Fibroblast of the aortic adventitia (primary cell): ENCODE measurements at regions not wholly inside any gene's neighbourhood (a gene's known extent, or its start where the extent isn't known, plus 50 kb on each side); places are given as distances from the start of the nearest gene placed in this dataset.

Experiments
- DNase-seq: peaks from one replicate; pipeline ENCODE4 v3.0.0-alpha.2; 2010; ENCODE audit warnings: low read depth
- H3K4me3 ChIP-seq: 2 replicates; pipeline ENCODE4 v1.5.1; 2011; ENCODE audit warnings: low read depth, mild to moderate bottlenecking, control low read depth, low read length, moderate library complexity
- TF ChIP-seq, protein P1 (sequence below): IDR thresholded peaks from 2 replicates; pipeline ENCODE4 v1.5.1; 2011; ENCODE audit warnings: mild to moderate bottlenecking, low read length, control low read depth, inconsistent platforms; ENCODE audit not compliant: insufficient read depth

DNA sequence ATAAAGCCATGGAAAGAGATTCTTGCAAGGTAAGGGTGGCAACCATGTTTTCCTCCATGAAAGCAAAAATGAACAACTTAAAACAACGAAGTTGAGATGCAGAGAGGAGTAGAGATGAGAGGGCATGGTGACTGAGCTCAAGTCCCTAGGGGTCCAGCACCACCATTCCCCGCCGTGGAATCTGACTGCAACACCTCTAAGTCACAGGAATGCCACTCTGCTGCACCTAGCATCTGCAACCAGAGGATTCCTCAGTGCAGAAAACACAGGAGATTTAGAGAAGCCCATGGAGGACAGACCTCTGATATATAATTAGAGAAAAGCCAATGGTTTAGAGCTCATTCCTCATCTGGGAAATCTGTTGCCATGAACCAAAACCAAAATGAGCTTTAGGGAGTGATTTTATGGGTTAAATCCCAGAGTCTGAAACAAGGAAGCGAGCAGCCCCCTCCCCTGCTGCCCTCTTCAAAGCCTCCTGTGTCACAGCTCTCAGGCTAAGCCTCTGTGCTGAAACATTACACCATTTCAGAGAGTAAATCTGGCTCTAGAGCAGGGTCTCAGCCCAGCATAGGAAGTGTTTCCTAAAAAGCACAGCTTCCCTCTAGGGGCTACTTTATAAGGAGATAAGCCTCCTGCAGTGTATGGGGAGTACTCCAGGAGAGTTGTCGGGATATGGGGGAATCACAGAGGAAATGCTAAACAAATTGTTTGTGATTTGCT, 1043.6 kb downstream of the UQCRFS1 start:
- no peak overlapping the region for H3K4me3 ChIP-seq
- TF ChIP-seq, protein P1, sequence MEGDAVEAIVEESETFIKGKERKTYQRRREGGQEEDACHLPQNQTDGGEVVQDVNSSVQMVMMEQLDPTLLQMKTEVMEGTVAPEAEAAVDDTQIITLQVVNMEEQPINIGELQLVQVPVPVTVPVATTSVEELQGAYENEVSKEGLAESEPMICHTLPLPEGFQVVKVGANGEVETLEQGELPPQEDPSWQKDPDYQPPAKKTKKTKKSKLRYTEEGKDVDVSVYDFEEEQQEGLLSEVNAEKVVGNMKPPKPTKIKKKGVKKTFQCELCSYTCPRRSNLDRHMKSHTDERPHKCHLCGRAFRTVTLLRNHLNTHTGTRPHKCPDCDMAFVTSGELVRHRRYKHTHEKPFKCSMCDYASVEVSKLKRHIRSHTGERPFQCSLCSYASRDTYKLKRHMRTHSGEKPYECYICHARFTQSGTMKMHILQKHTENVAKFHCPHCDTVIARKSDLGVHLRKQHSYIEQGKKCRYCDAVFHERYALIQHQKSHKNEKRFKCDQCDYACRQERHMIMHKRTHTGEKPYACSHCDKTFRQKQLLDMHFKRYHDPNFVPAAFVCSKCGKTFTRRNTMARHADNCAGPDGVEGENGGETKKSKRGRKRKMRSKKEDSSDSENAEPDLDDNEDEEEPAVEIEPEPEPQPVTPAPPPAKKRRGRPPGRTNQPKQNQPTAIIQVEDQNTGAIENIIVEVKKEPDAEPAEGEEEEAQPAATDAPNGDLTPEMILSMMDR = no peak
- no peak for DNase-seq

DNA sequence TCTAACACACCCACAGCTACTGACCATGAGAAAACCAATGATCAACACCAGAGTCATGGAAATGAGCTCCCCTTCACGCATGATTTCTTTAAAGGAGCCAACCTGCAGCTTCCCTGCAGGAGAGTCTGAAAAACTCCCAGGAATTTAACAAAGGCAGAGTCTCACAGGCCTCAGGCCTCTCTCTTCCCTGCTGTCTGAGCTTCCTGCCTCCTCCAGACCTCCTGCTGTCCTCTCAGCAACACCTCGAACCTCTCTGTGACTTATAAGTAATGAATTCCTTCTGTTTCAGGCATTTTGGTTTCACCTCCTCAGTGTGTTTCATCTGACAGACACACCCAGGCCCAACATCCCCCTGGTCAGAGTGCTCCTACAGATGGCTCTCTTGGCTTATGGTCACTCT, 1044.4 kb downstream of the UQCRFS1 start:
- DNase-seq = no peak
- no peak overlapping the region for H3K4me3 ChIP-seq
- TF ChIP-seq, protein P1 = no peak

DNA sequence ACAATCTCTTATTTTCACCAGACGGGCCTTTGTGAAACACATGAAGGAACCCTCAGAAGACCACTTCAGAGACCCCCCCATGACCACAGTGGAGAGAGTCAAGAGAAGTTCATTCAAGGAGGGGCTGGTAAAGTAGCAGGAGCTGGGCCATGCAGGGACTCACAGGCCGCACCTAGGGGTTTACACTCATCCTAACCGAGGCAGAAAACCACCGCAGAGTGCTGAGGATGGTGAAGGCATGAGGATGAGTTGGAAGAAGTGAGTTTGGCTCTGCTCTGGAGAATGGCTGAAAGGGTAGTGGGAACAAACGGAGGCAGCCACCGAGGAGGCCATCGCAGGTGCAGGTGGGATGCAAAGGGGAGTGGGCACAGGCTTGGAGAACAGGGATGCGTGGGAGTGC, 1046.9 kb downstream of the UQCRFS1 start:
- TF ChIP-seq, protein P1 = no peak
- no peak overlapping the region for H3K4me3 ChIP-seq
- DNase-seq = no peak

DNA sequence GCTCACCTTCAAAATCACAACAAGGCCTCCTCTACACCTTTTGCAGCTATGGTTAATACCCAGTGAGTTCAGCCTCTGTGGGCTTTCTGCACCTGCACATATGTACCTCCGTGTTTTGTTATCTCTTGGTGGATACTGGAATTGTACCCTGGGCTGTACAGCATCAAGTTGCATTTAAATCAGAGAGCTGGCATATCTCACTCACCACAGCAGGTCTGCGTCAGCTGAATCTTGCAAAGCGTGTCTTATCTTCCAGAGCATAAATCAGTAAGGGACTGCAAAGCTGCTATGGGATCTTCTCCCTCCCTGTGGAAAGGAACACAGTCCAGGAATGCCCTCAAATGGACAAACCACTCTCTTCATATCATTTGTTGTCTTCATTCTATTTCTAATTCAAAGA, 1048.7 kb downstream of the UQCRFS1 start:
- TF ChIP-seq, protein P1 = no peak
- DNase-seq = no peak
- no peak overlapping the region for H3K4me3 ChIP-seq

DNA sequence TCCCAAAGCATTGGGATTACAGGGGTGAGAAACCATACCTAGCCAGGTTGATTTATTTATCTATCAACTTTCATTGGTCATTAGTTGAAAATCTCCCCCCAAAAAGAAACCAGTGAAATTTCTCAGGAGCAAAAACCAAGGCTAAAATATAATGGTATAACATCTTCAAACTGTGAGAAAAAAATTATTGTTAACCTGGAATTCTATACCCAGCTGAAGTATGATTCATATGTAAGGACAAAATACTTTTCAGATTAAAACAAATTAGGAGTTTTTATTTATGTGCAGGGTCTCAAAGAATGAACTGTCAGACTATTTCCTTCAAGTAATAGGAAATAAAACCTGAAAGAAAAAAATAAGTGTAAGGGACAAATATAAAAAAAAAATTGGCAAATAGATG, 1053.9 kb downstream of the UQCRFS1 start:
- H3K4me3 ChIP-seq = no peak overlapping the region
- DNase-seq = no peak
- TF ChIP-seq, protein P1 = no peak

DNA sequence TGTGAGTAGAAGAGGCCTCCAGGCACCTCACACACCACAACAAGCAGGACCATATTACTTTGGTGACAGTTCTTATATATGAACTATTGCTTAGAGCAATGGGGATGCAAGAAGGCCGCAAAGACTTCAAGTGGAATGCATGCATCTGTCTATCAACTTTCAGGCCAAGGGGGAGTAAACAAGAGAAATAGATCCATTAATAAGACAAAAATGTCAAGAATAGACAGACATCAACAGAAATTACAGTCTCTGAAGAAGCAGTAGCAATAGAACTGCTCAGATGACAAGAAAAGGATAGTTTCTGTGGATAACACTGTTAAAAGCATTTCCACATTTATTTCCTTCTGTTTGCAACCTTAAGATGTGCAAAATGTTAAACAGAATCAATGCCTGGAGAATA, 1057.7 kb downstream of the UQCRFS1 start:
- DNase-seq = no peak
- no peak overlapping the region for H3K4me3 ChIP-seq
- TF ChIP-seq, protein P1 = no peak

DNA sequence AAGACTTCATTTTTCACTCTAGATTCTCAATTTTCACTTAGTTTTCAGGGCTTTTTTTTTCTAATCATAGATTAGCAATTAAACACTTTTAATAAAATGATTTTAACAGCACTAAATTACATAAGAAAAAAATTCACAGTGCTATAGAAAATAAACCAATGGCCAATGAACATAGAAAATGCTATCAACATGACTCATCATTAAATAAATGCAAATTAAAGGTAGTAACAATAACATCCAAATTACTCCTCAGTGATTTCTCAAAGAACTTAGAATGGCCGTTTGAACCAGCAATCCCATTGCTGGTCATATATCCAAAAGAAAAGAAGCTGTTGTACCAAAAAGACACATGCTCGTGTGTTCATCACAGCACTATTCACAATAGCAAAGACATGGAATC, 1058.9 kb downstream of the UQCRFS1 start:
- H3K4me3 ChIP-seq = no peak overlapping the region
- TF ChIP-seq, protein P1 = no peak

More for the DNA sequence above, 1058.9 kb downstream of the UQCRFS1 start:
- no peak for DNase-seq
